BE2C (cell line): ENCODE measurements at regions not wholly inside any gene's neighbourhood (a gene's known extent, or its start where the extent isn't known, plus 50 kb on each side); places are given as distances from the start of the nearest gene placed in this dataset.

Experiments
- DNase-seq: peaks from one replicate; pipeline ENCODE4 v3.0.0-alpha.2; 2020
- H3K27me3 ChIP-seq: fragments of 250-450 bp; sonication (Bioruptor Pico); 2 replicates; pipeline ENCODE4 v1.5.1; 2020; ENCODE audit warnings: mild to moderate bottlenecking
- H3K36me3 ChIP-seq: fragments of 250-450 bp; sonication (Bioruptor Pico); 2 replicates; pipeline ENCODE4 v1.5.1; 2020; ENCODE audit warnings: mild to moderate bottlenecking
- H3K4me1 ChIP-seq: fragments of 250-450 bp; sonication (Bioruptor Pico); 2 replicates; pipeline ENCODE4 v1.5.1; 2020
- H3K4me3 ChIP-seq: 2 replicates; pipeline ENCODE4 v1.5.1; 2011; ENCODE audit warnings: low read depth, low read length
- H3K9me3 ChIP-seq: fragments of 250-450 bp; sonication (Bioruptor Pico); 2 replicates; pipeline ENCODE4 v1.5.1; 2020
- CTCF ChIP-seq: IDR thresholded peaks from 2 replicates; pipeline ENCODE4 v1.5.1; 2012; ENCODE audit warnings: mild to moderate bottlenecking, low read depth, low read length

GRCh38 chr4:19987746-19988145 lies 264.0 kb upstream of the SLIT2 start:
- H3K9me3 ChIP-seq: no peaks in the 10 kb centered on the region
- no peak overlapping the region for H3K4me3 ChIP-seq
- no peaks in the 10 kb centered on the region for H3K36me3 ChIP-seq
- no peak for DNase-seq
- H3K27me3 ChIP-seq: no peaks in the 10 kb centered on the region
- H3K4me1 ChIP-seq: no peaks in the 10 kb centered on the region
- no peak for TF ChIP-seq CTCF

- no peaks in the 10 kb centered on the region for H3K36me3 ChIP-seq
- H3K4me1 ChIP-seq: no peaks in the 10 kb centered on the region
- no peak for TF ChIP-seq CTCF
- no peaks in the 10 kb centered on the region for H3K9me3 ChIP-seq
- no peak for DNase-seq
- H3K27me3 ChIP-seq: no peaks in the 10 kb centered on the region
- H3K4me3 ChIP-seq: no peak overlapping the region
These were observed 268.6 kb upstream of the SLIT2 start for GRCh38 chr4:19983072-19983471.

- TF ChIP-seq CTCF: no peak
- no peaks in the 10 kb centered on the region for H3K27me3 ChIP-seq
- H3K4me1 ChIP-seq: no peaks in the 10 kb centered on the region
- H3K9me3 ChIP-seq: no peaks in the 10 kb centered on the region
- no peaks in the 10 kb centered on the region for H3K36me3 ChIP-seq
- no peak for DNase-seq
- H3K4me3 ChIP-seq: no peak overlapping the region
These were observed 269.1 kb upstream of the SLIT2 start for GRCh38 chr4:19982556-19982955.

GRCh38 chr4:19971829-19972228 lies 279.9 kb upstream of the SLIT2 start:
- no peaks in the 10 kb centered on the region for H3K9me3 ChIP-seq
- no peak for DNase-seq
- no peak for TF ChIP-seq CTCF
- no peak overlapping the region for H3K4me3 ChIP-seq
- no peaks in the 10 kb centered on the region for H3K4me1 ChIP-seq
- H3K27me3 ChIP-seq: no peaks in the 10 kb centered on the region
- no peaks in the 10 kb centered on the region for H3K36me3 ChIP-seq

GRCh38 chr4:19969492-19969891 lies 282.2 kb upstream of the SLIT2 start:
- H3K36me3 ChIP-seq: no peaks in the 10 kb centered on the region
- H3K4me1 ChIP-seq: no peaks in the 10 kb centered on the region
- no peak for TF ChIP-seq CTCF
- DNase-seq: no peak
- no peak overlapping the region for H3K4me3 ChIP-seq
- H3K27me3 ChIP-seq: no peaks in the 10 kb centered on the region
- H3K9me3 ChIP-seq: no peaks in the 10 kb centered on the region

GRCh38 chr4:19961091-19961490 lies 290.6 kb upstream of the SLIT2 start:
- DNase-seq: no peak
- H3K4me3 ChIP-seq: no peak overlapping the region

More at GRCh38 chr4:19961091-19961490, 290.6 kb upstream of the SLIT2 start:
- Histone ChIP-seq H3K27me3 (no peaks in the 10 kb centered on the region), H3K4me1 (no peaks in the 10 kb centered on the region), H3K9me3 (no peaks in the 10 kb centered on the region), H3K36me3 (no peaks in the 10 kb centered on the region)
- no peak for TF ChIP-seq CTCF
